ENCODE measurements at regions not wholly inside any gene's neighbourhood (a gene's known extent, or its start where the extent isn't known, plus 50 kb on each side); places are given as distances from the start of the nearest gene placed in this dataset.

- TF ChIP-seq POLR2A (IDR thresholded peaks at IDR 0.05), result no peak
- TF ChIP-seq CTCF (IDR thresholded peaks at IDR 0.05), result no peak
These were observed 249.3 kb downstream of the CYP26B1 start for GRCh38 chr2:71898375-71898774.
